ENCODE measurements at regions not wholly inside any gene's neighbourhood (a gene's known extent, or its start where the extent isn't known, plus 50 kb on each side); places are given as distances from the start of the nearest gene placed in this dataset.

GRCh38 chr2:120820953-120821279 lies 85.2 kb downstream of the GLI2 start:
- H3K4me1 ChIP-seq, result peaks cover 8% of the 10 kb centered on the region
- intact Hi-C loops (cut with micrococcal nuclease), result no loop called here
- no peak for DNase-seq
- H3K27me3 ChIP-seq (ENCODE audit: low read depth), result peaks cover 33% of the 10 kb centered on the region
- H3K9me3 ChIP-seq (replicated peaks), result no peaks in the 10 kb centered on the region
- no peaks in the 10 kb centered on the region for H3K36me3 ChIP-seq
- no peak overlapping the region for H3K4me3 ChIP-seq
- no peak overlapping the region for H3K27ac ChIP-seq (replicated peaks)
- TF ChIP-seq, protein P1, sequence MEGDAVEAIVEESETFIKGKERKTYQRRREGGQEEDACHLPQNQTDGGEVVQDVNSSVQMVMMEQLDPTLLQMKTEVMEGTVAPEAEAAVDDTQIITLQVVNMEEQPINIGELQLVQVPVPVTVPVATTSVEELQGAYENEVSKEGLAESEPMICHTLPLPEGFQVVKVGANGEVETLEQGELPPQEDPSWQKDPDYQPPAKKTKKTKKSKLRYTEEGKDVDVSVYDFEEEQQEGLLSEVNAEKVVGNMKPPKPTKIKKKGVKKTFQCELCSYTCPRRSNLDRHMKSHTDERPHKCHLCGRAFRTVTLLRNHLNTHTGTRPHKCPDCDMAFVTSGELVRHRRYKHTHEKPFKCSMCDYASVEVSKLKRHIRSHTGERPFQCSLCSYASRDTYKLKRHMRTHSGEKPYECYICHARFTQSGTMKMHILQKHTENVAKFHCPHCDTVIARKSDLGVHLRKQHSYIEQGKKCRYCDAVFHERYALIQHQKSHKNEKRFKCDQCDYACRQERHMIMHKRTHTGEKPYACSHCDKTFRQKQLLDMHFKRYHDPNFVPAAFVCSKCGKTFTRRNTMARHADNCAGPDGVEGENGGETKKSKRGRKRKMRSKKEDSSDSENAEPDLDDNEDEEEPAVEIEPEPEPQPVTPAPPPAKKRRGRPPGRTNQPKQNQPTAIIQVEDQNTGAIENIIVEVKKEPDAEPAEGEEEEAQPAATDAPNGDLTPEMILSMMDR (IDR thresholded peaks at IDR 0.05; ENCODE audit: borderline replicate concordance), result no peak

DNA sequence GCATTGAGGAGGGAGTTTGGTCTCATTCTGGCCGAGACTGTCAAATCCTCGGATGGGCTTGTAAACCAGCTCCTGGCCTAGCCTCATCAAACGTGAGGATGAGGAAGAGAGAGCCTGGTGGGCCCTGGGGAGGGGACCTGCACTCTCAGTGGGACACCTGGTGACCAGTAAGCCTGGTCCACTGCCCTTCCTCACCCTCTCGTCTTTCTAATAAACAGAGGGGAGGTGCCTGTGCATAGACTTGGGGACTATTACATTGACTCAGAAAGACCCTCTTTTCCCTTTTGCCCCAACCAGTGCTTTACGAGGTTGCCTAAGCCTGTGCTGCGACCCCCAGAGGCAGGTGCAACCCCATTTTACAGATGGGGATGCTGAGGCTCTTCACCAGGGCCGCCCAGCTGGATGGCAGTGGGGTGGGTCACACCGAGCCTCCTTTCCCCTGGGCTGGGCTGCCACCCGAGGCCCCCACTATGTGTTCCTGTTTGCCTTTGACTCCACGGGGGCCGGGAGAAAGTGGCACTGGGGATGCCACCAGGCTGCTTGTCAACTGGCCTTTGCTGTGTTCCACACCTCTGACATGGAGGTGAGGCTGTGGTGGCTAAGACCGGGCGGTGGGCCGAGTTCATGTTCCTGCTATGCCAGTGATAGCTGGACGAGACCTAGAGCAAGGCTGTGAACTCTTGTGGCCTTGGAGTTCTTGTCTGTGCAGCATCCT lies 85.9 kb downstream of the GLI2 start:
- H3K27ac ChIP-seq (replicated peaks), result no peak overlapping the region
- intact Hi-C loops (cut with micrococcal nuclease), result no loop called here
- H3K27me3 ChIP-seq (ENCODE audit: low read depth), result peaks cover 33% of the 10 kb centered on the region
- H3K4me3 ChIP-seq, result no peak overlapping the region
- no peaks in the 10 kb centered on the region for H3K9me3 ChIP-seq (replicated peaks)
- peaks cover 15% of the 10 kb centered on the region for H3K4me1 ChIP-seq
- H3K36me3 ChIP-seq, result no peaks in the 10 kb centered on the region
- DNase-seq, result no peak
- TF ChIP-seq, protein P1 (IDR thresholded peaks at IDR 0.05; ENCODE audit: borderline replicate concordance), result no peak

DNA sequence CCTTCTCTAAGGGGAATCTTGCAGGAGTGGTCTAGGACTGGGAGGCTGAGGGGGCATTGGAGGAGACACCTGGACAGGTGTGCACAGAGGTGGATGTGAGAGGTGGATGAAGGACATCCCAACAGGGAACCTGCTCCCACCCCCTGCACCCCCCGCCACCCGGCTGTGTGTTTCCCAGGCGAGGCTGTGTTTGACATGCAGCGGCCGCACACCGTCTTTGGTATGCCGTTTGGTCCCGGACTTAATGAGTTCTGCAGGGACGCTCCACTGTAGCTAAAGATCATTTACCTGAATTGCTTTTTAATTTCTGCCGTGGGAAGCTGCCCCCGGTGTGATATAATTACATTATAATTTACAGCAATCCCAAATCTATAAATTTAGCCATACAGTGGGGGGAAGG lies 87.3 kb downstream of the GLI2 start:
- no peak for DNase-seq
- H3K4me3 ChIP-seq, result no peak overlapping the region
- intact Hi-C loops (cut with micrococcal nuclease), result no loop called here
- no peaks in the 10 kb centered on the region for H3K9me3 ChIP-seq (replicated peaks)
- H3K36me3 ChIP-seq, result no peaks in the 10 kb centered on the region
- TF ChIP-seq, protein P1 (IDR thresholded peaks at IDR 0.05; ENCODE audit: borderline replicate concordance), result no peak
- no peak overlapping the region for H3K27ac ChIP-seq (replicated peaks)
- peaks cover 23% of the 10 kb centered on the region for H3K4me1 ChIP-seq
- H3K27me3 ChIP-seq (ENCODE audit: low read depth), result peaks cover 33% of the 10 kb centered on the region

GRCh38 chr2:120823551-120823950 lies 87.9 kb downstream of the GLI2 start:
- H3K4me1 ChIP-seq, result peaks cover 23% of the 10 kb centered on the region
- no peaks in the 10 kb centered on the region for H3K9me3 ChIP-seq (replicated peaks)
- H3K36me3 ChIP-seq, result no peaks in the 10 kb centered on the region
- no peak overlapping the region for H3K4me3 ChIP-seq
- TF ChIP-seq, protein P1 (IDR thresholded peaks at IDR 0.05; ENCODE audit: borderline replicate concordance), result no peak
- H3K27me3 ChIP-seq (ENCODE audit: low read depth), result peaks cover 33% of the 10 kb centered on the region
- DNase-seq, result no peak
- no peak overlapping the region for H3K27ac ChIP-seq (replicated peaks)
- intact Hi-C loops (cut with micrococcal nuclease), result no loop called here

DNA sequence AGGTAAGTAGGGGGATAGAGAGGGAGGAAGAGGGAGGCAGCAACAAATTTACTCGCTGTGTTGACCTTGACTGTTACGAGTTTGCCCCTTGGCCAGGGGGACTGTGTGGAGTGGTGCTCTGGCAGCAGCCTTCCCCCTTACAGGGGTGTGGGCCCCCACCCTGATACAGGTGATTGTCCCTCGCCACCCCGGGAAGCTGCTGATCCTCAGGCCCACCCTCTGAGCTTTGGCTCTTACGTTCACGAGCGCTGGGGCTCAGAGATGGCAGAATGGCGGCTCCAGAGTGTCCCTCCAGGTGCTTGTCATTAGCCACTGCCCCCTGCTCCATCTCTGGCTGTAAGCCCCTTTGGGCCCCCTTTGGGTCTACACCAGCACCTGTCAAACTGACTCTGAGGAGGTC lies 88.6 kb downstream of the GLI2 start:
- H3K27ac ChIP-seq (replicated peaks), result no peak overlapping the region
- H3K4me3 ChIP-seq, result no peak overlapping the region
- H3K9me3 ChIP-seq (replicated peaks), result no peaks in the 10 kb centered on the region
- no peaks in the 10 kb centered on the region for H3K36me3 ChIP-seq
- peaks cover 33% of the 10 kb centered on the region for H3K27me3 ChIP-seq (ENCODE audit: low read depth)
- no peak for DNase-seq
- H3K4me1 ChIP-seq, result peaks cover 23% of the 10 kb centered on the region
- intact Hi-C loops (cut with micrococcal nuclease), result no loop called here
- TF ChIP-seq, protein P1 (IDR thresholded peaks at IDR 0.05; ENCODE audit: borderline replicate concordance), result no peak

All from left ventricle myocardium inferior (tissue), 1 donor.